Skeletal muscle satellite cell (primary cell): ENCODE measurements at regions not wholly inside any gene's neighbourhood (a gene's known extent, or its start where the extent isn't known, plus 50 kb on each side); places are given as distances from the start of the nearest gene placed in this dataset.

Experiments
- H3K27me3 ChIP-seq: 2 replicates; pipeline ENCODE4 v1.7.0; 2013; ENCODE audit warnings: low read length; ENCODE audit not compliant: control insufficient read depth, insufficient read depth
- H3K36me3 ChIP-seq: 2 replicates; pipeline ENCODE4 v1.7.0; 2013; ENCODE audit warnings: mild to moderate bottlenecking, control low read depth, low read length; ENCODE audit not compliant: insufficient read depth
- H3K4me1 ChIP-seq: 2 replicates; pipeline ENCODE4 v1.7.0; 2013; ENCODE audit warnings: low read length; ENCODE audit not compliant: control insufficient read depth, insufficient read depth
- H3K4me2 ChIP-seq: 2 replicates; pipeline ENCODE4 v1.7.0; 2013; ENCODE audit warnings: mild to moderate bottlenecking, low read length
- H3K4me3 ChIP-seq: 2 replicates; pipeline ENCODE4 v1.7.0; 2013; ENCODE audit warnings: low read length
- H3K9ac ChIP-seq: 2 replicates; pipeline ENCODE4 v1.7.0; 2013; ENCODE audit warnings: mild to moderate bottlenecking, low read depth, low read length, moderate library complexity
- H3K9me3 ChIP-seq: replicated peaks from 2 replicates; pipeline ENCODE4 v1.7.0; 2013; ENCODE audit warnings: mild to moderate bottlenecking, control low read depth, low read length

DNA sequence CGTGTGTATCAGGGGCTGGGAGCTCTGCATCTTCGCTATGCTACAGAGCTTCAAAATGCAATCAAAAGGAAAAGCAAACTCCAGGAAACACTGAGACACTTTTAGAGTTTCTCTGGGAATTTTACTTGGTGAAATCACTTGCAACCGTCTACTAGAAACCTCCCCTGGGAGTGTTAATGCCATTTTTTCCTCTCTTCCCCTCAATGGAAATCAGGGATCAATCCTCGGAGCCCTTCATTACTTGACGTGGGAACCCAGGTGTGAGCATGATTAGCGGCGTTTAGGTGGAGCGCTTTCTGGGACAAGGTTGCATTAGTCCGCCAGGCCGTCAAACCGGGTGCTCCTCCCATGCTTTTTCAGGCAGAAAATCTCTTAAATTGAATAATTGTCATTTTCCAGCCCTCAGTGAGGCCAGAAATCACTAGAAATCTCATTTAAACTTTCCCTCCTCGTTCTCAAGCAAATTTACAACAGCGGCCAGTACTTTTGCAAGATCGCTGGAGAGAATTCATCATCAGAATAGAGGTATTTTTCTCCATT lies 191.3 kb downstream of the IRX1 start:
- H3K27me3 ChIP-seq = no peaks in the 10 kb centered on the region
- no peak overlapping the region for H3K4me3 ChIP-seq
- H3K9ac ChIP-seq = no peak overlapping the region
- H3K36me3 ChIP-seq = no peaks in the 10 kb centered on the region
- peaks cover 13% of the 10 kb centered on the region for H3K9me3 ChIP-seq
- H3K4me2 ChIP-seq = no peak overlapping the region
- H3K4me1 ChIP-seq = no peaks in the 10 kb centered on the region

GRCh38 chr5:3787604-3788003 lies 192.0 kb downstream of the IRX1 start:
- H3K36me3 ChIP-seq = no peaks in the 10 kb centered on the region
- H3K9me3 ChIP-seq = peaks cover 13% of the 10 kb centered on the region
- H3K9ac ChIP-seq = no peak overlapping the region
- no peaks in the 10 kb centered on the region for H3K27me3 ChIP-seq
- H3K4me2 ChIP-seq = no peak overlapping the region
- H3K4me3 ChIP-seq = no peak overlapping the region
- no peaks in the 10 kb centered on the region for H3K4me1 ChIP-seq

DNA sequence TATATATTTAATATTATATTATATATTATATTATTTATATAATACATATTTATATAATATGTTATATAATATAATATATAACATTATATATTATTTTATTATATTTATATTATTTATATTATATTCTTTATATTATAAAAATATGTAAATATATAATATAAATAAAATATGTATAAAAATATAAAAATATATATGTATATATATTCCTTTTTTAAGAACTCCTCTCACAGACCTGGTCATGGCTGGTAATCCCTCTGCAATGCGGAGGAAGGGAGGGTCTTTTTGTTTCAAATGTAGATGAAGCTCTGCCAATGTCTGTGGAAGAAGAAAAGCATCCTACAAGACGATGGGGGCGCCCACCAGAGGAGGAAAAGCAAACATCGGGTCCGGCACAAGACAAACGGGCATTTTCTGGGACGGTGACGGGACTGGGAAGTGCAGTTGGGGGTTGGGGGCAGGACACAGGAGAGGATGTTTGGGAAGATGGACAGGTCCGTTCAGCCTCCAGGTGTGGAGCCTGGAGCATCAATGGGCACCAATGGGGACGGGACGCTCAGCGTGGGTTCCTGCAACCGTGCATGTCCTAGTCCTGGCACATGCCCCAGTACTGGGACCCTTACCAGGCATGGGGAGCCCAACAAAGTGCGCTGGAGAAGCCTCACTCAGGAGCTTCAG lies 194.0 kb downstream of the IRX1 start:
- no peaks in the 10 kb centered on the region for H3K27me3 ChIP-seq
- no peak overlapping the region for H3K9ac ChIP-seq
- no peak overlapping the region for H3K4me3 ChIP-seq
- H3K4me2 ChIP-seq = no peak overlapping the region
- no peaks in the 10 kb centered on the region for H3K4me1 ChIP-seq
- H3K9me3 ChIP-seq = peaks cover 6% of the 10 kb centered on the region
- no peaks in the 10 kb centered on the region for H3K36me3 ChIP-seq

DNA sequence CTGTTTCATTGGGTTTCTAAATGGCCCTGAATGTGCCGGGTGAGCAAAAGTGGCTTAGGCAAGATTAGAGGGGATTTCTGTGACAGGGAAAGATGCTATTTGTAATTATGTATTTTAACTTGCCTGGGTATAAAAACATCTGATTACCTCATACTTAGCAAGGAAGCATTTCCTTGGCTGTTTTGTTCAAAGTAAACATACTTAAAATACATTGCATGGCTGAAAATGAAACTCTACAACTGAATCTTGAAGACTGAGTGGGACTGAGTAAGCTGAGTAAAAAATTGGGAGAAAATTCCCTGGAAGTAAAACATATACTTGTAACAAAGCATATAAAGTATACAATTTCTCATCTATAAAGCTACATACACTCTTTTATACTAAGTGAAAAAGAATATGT lies 197.5 kb downstream of the IRX1 start:
- no peak overlapping the region for H3K4me3 ChIP-seq
- no peak overlapping the region for H3K9ac ChIP-seq
- no peaks in the 10 kb centered on the region for H3K27me3 ChIP-seq
- H3K9me3 ChIP-seq = no peaks in the 10 kb centered on the region
- no peak overlapping the region for H3K4me2 ChIP-seq
- H3K36me3 ChIP-seq = no peaks in the 10 kb centered on the region
- H3K4me1 ChIP-seq = no peaks in the 10 kb centered on the region

DNA sequence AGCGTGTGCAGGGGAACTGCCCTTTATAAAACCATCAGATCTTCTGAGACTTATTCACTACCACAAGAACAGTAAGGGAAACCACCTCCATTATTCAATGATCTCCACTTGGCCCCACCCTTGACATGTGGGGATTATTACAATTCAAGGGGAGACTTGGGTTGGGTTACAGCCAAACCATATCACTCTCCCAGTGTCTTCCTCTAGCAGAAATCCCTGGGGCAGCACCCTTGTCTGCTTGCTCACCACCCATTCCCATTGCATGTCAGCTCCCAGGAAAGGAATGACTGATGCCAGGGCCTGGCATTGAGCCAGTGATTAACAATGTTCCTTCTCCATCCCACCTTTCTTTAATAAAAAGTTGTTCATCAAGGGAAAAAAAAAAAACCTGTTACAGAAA lies 199.0 kb downstream of the IRX1 start:
- Histone ChIP-seq H3K4me2 (no peak overlapping the region), H3K4me3 (no peak overlapping the region), H3K27me3 (no peaks in the 10 kb centered on the region), H3K9me3 (no peaks in the 10 kb centered on the region), H3K9ac (no peak overlapping the region), H3K4me1 (no peaks in the 10 kb centered on the region), H3K36me3 (no peaks in the 10 kb centered on the region)

- Histone ChIP-seq H3K4me1 (no peaks in the 10 kb centered on the region), H3K27me3 (no peaks in the 10 kb centered on the region), H3K9me3 (peaks cover 5% of the 10 kb centered on the region), H3K36me3 (no peaks in the 10 kb centered on the region), H3K4me3 (no peak overlapping the region), H3K9ac (no peak overlapping the region), H3K4me2 (no peak overlapping the region)
These were observed 201.1 kb downstream of the IRX1 start for GRCh38 chr5:3796736-3797135.

DNA sequence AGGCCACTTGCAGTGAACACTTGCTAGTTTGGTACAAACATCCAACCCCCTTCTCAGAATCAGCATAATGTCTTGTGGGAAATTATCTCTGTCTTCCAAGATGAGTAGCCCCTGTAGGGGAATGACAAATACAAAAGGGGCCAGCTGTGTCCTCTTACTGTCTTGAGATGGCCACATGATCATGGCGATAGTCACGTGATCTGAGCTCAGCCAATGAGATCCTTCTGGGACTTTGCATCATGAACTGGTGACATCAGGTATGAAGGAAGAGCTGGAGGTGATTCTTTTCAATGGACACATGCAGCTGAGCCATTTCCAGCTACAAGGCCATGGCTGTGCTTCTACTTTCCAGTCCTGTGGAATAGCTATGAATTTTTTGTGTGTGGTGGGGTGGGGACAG lies 206.3 kb downstream of the IRX1 start:
- H3K9me3 ChIP-seq = peaks cover 9% of the 10 kb centered on the region
- H3K4me3 ChIP-seq = no peak overlapping the region
- no peaks in the 10 kb centered on the region for H3K36me3 ChIP-seq
- no peak overlapping the region for H3K4me2 ChIP-seq
- H3K9ac ChIP-seq = no peak overlapping the region
- H3K4me1 ChIP-seq = no peaks in the 10 kb centered on the region
- no peaks in the 10 kb centered on the region for H3K27me3 ChIP-seq

- peaks cover 11% of the 10 kb centered on the region for H3K9me3 ChIP-seq
- H3K27me3 ChIP-seq = no peaks in the 10 kb centered on the region
- H3K36me3 ChIP-seq = no peaks in the 10 kb centered on the region
- no peak overlapping the region for H3K4me2 ChIP-seq
- no peak overlapping the region for H3K9ac ChIP-seq
- no peak overlapping the region for H3K4me3 ChIP-seq
- no peaks in the 10 kb centered on the region for H3K4me1 ChIP-seq
These were observed 213.8 kb downstream of the IRX1 start for GRCh38 chr5:3809455-3809854.

- no peak overlapping the region for H3K4me3 ChIP-seq
- H3K9me3 ChIP-seq = peaks cover 11% of the 10 kb centered on the region
- H3K36me3 ChIP-seq = no peaks in the 10 kb centered on the region
- no peaks in the 10 kb centered on the region for H3K27me3 ChIP-seq
- H3K4me1 ChIP-seq = no peaks in the 10 kb centered on the region
- no peak overlapping the region for H3K9ac ChIP-seq
- no peak overlapping the region for H3K4me2 ChIP-seq
These were observed 215.5 kb downstream of the IRX1 start for GRCh38 chr5:3811116-3811515.

DNA sequence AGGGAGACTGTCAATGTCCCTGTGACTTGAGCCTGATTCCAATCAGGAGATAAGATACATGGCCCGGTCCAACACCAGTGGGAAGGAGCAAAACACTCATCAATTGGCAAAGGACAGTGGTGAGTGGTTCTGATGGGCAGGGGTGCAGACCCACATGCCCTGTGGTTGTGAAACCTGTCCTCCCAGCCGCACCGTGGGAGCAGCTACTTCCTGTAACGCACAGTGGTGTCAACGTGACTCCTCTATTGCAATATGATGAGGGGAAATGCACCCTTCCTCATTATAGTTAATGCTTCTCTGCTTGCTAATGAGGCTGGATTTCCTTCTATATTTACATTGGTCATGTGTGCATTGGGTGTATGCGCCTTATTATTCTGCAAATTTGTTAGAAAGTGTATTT lies 223.0 kb downstream of the IRX1 start:
- H3K4me3 ChIP-seq = no peak overlapping the region
- no peaks in the 10 kb centered on the region for H3K27me3 ChIP-seq
- H3K9me3 ChIP-seq = peaks cover 5% of the 10 kb centered on the region
- no peaks in the 10 kb centered on the region for H3K4me1 ChIP-seq
- no peak overlapping the region for H3K4me2 ChIP-seq
- no peaks in the 10 kb centered on the region for H3K36me3 ChIP-seq
- H3K9ac ChIP-seq = no peak overlapping the region

- no peak overlapping the region for H3K4me3 ChIP-seq
- no peaks in the 10 kb centered on the region for H3K27me3 ChIP-seq
- H3K9ac ChIP-seq = no peak overlapping the region
- H3K9me3 ChIP-seq = no peaks in the 10 kb centered on the region
- H3K36me3 ChIP-seq = no peaks in the 10 kb centered on the region
- H3K4me1 ChIP-seq = no peaks in the 10 kb centered on the region
- no peak overlapping the region for H3K4me2 ChIP-seq
These were observed 230.2 kb downstream of the IRX1 start for GRCh38 chr5:3825531-3826451.
